T-cell (primary cell): ENCODE measurements at regions not wholly inside any gene's neighbourhood (a gene's known extent, or its start where the extent isn't known, plus 50 kb on each side); places are given as distances from the start of the nearest gene placed in this dataset.

Experiments used
- ATAC-seq, 4 experiments: fragments of 200-7000 bp in 3 of 4; fragments of 150-1000 bp in 1 of 4; cut with Tn5 transposase; replicated peaks in 1 of 4; 1 replicate in 3 of 4; 2 replicates in 1 of 4; pipeline ENCODE4 v1.10.0; 2021; ENCODE audit warnings: moderate library complexity in 3 of 4, mild to moderate bottlenecking in 2 of 4, moderate number of reproducible peaks in 1 of 4
- CTCF ChIA-PET, 2 donors: fragments of 300-600 bp; sonication (Branson Sonifier 250); formaldehyde crosslinking; loops; one replicate each; lab custom pipeline; 2022; ENCODE audit warnings: antibody characterized with exemption in 2 of 2; lab: Charles Lee
- POLR2A ChIA-PET, 2 donors: fragments of 300-600 bp; sonication (Branson Sonifier 250); formaldehyde crosslinking; loops; one replicate each; lab custom pipeline; 2022; ENCODE audit warnings: antibody characterized with exemption in 2 of 2; lab: Charles Lee
- DNase-seq, 35 experiments: peaks; one replicate each; pipeline versions ENCODE4 v3.0.0 to v3.0.0-alpha.2; 2013 to 2023
- H3K27ac ChIP-seq: one replicate; pipeline ENCODE4 v1.5.1; 2013; ENCODE audit warnings: low read length
- H3K27me3 ChIP-seq, 2 experiments: replicated peaks in 1 of 2; 1 replicate in 1 of 2; 2 replicates in 1 of 2; pipeline versions ENCODE4 v1.6.1 to v1.7.0; 2013; ENCODE audit warnings: low read length in 1 of 2, mixed read lengths in 1 of 2; ENCODE audit not compliant: control insufficient read depth in 2 of 2, insufficient read depth in 2 of 2; ENCODE audit errors: extremely low read depth in 1 of 2
- H3K36me3 ChIP-seq, 2 donors: 1 replicate in 1 of 2; 2 replicates in 1 of 2; pipeline versions ENCODE4 v1.6.1 to v1.7.0; 2013; ENCODE audit warnings: low read length in 1 of 2; ENCODE audit not compliant: control insufficient read depth in 2 of 2, insufficient read depth in 1 of 2; ENCODE audit errors: extremely low read depth in 1 of 2
- H3K4me1 ChIP-seq, 2 experiments: 1 replicate in 1 of 2; 2 replicates in 1 of 2; pipeline versions ENCODE4 v1.6.1 to v1.7.0; 2013; ENCODE audit warnings: low read length in 2 of 2, mixed read lengths in 1 of 2; ENCODE audit not compliant: insufficient read depth in 2 of 2, control insufficient read depth in 1 of 2; ENCODE audit errors: extremely low read depth in 1 of 2
- H3K4me3 ChIP-seq, 2 donors: 1 replicate in 1 of 2; 2 replicates in 1 of 2; pipeline versions ENCODE4 v1.5.1 to v1.7.0; 2013; ENCODE audit warnings: mild to moderate bottlenecking in 2 of 2, low read length in 1 of 2, moderate library complexity in 1 of 2; ENCODE audit not compliant: control insufficient read depth in 1 of 2; ENCODE audit errors: extremely low read depth in 1 of 2
- H3K9me3 ChIP-seq: 2 replicates; pipeline ENCODE4 v1.7.0; 2013
- H3K27ac Mint-ChIP-seq, 2 donors: one replicate each; pipeline ENCODE4 v1.8.0; 2020 to 2021; ENCODE audit warnings: mild to moderate bottlenecking in 2 of 2, mixed read lengths in 2 of 2
- H3K27me3 Mint-ChIP-seq, 2 donors: one replicate each; pipeline ENCODE4 v1.8.0; 2021 to 2022; ENCODE audit warnings: mixed read lengths in 2 of 2
- H3K36me3 Mint-ChIP-seq: one replicate; pipeline ENCODE4 v1.8.0; 2021; ENCODE audit warnings: mixed read lengths
- H3K4me1 Mint-ChIP-seq, 3 donors: one replicate each; pipeline ENCODE4 v1.8.0; 2020 to 2022; ENCODE audit warnings: mixed read lengths in 3 of 3, mild to moderate bottlenecking in 1 of 3
- H3K4me3 Mint-ChIP-seq, 3 donors: one replicate each; pipeline ENCODE4 v1.8.0; 2020 to 2022; ENCODE audit warnings: mild to moderate bottlenecking in 3 of 3, mixed read lengths in 3 of 3, moderate library complexity in 3 of 3
- H3K9me3 Mint-ChIP-seq, 3 donors: one replicate each; pipeline ENCODE4 v1.8.0; 2020 to 2022; ENCODE audit warnings: mixed read lengths in 3 of 3
- WGBS: methylation state at CpG from one replicate; pipeline ENCODE4 v1.1.5; 2013; ENCODE audit warnings: missing lambda C conversion rate; ENCODE audit not compliant: insufficient coverage; 5-methylcytosine and 5-hydroxymethylcytosine counted together

DNA sequence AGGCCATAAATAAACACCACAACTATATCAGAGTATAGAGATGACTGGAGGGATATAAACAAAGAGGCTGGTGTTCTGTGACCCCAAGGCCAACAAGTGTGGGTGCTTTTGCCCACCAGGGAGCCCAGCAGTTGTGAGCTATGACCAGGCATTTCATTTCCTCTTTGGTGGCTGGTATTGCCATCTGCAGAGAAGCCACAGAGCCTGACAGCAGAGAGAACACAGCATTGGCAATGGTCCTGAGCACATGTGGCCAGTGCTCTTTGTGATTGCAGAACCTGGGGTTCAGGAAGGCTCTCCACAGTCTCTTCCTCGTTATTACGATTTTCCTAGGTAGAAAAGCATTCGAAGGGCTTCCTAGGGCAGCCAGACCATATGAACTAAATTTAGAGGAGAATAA lies 112.3 kb downstream of the TM2D1 start:
- ChIA-PET POLR2A (no interaction called here), CTCF (no interaction called here)
- H3K36me3 Mint-ChIP-seq = no peaks in the 10 kb centered on the region
- no peak for ATAC-seq
- DNase-seq = no peak
- no peaks in the 10 kb centered on the region for H3K9me3 Mint-ChIP-seq
- WGBS = no CpG with 5 or more reads among the region's 3 CpGs
- no peaks in the 10 kb centered on the region for H3K4me1 ChIP-seq
- H3K27me3 Mint-ChIP-seq = peaks cover 2 to 3% of the 10 kb centered on the region in 2 donors
- H3K27ac Mint-ChIP-seq = no peak overlapping the region
- no peak overlapping the region for H3K4me3 Mint-ChIP-seq
- H3K27me3 ChIP-seq = peaks cover 0 to 12% of the 10 kb centered on the region in 2 experiments
- no peaks in the 10 kb centered on the region for H3K4me1 Mint-ChIP-seq
- no peak overlapping the region for H3K4me3 ChIP-seq
- no peaks in the 10 kb centered on the region for H3K9me3 ChIP-seq
- H3K27ac ChIP-seq = no peak overlapping the region
- H3K36me3 ChIP-seq = no peaks in the 10 kb centered on the region

DNA sequence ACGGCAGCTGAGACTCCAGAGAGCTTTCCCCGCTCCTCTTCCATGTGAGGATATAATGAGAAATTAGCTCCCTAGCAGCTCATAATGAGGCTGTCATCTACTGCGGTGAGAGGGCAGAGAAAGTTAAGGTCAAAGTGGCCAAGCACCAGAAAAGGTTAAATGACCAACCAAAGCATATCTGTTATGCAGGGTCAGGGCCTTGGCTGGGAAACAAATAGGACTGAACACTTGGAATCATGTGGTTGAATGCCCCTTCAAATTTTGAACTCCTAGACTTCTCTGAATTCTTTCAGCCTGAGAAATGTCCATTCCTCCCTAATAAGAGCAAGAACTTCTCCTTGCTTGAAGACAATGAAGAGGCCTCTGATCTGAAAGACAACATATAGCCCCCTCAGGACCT lies 115.9 kb downstream of the TM2D1 start:
- Mint-ChIP-seq H3K4me1 (no peaks in the 10 kb centered on the region), H3K36me3 (no peaks in the 10 kb centered on the region), H3K27me3 (peaks cover 2 to 4% of the 10 kb centered on the region in 2 donors), H3K27ac (no peak overlapping the region), H3K9me3 (no peaks in the 10 kb centered on the region), H3K4me3 (no peak overlapping the region)
- Histone ChIP-seq H3K27me3 (peaks cover 0 to 8% of the 10 kb centered on the region in 2 experiments), H3K27ac (no peak overlapping the region), H3K9me3 (no peaks in the 10 kb centered on the region), H3K4me1 (no peaks in the 10 kb centered on the region), H3K36me3 (no peaks in the 10 kb centered on the region), H3K4me3 (no peak overlapping the region)
- ChIA-PET POLR2A (no interaction called here), CTCF (no interaction called here)
- WGBS = 60% methylated on average over 1 of the region's 3 CpGs
- ATAC-seq (no peak), DNase-seq (no peak)

DNA sequence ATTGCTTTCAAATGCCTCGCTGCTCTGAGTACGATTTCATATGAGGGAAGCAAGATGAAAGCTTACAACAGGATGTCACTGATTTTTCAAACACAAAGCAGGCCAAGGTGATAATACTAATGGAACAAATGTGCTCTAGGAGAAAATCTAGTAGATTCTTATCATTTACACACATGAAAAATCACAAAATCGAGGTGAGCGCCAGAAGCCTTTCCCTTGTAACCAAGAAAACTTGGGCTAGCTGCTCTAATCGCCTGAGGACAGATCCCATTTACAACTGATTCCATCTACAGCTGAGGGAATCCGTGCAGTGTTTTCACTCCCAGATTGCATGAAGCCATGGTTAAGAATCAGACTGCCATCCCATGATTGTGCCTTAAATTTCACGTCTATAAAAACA lies 117.5 kb downstream of the TM2D1 start:
- H3K4me1 ChIP-seq = no peaks in the 10 kb centered on the region
- whole genome bisulfite sequencing = 83% methylated on average over 2 of the region's 7 CpGs
- POLR2A ChIA-PET = no interaction called here
- ATAC-seq (no peak), DNase-seq (no peak)
- Mint-ChIP-seq H3K4me1 (no peaks in the 10 kb centered on the region), H3K4me3 (no peak overlapping the region), H3K27ac (no peak overlapping the region), H3K27me3 (peaks cover 2 to 4% of the 10 kb centered on the region in 2 donors), H3K9me3 (no peaks in the 10 kb centered on the region), H3K36me3 (no peaks in the 10 kb centered on the region)
- H3K27me3 ChIP-seq = peaks cover 0 to 5% of the 10 kb centered on the region in 2 experiments
- CTCF ChIA-PET = no interaction called here
- no peak overlapping the region for H3K27ac ChIP-seq
- no peak overlapping the region for H3K4me3 ChIP-seq
- no peaks in the 10 kb centered on the region for H3K36me3 ChIP-seq
- no peaks in the 10 kb centered on the region for H3K9me3 ChIP-seq

DNA sequence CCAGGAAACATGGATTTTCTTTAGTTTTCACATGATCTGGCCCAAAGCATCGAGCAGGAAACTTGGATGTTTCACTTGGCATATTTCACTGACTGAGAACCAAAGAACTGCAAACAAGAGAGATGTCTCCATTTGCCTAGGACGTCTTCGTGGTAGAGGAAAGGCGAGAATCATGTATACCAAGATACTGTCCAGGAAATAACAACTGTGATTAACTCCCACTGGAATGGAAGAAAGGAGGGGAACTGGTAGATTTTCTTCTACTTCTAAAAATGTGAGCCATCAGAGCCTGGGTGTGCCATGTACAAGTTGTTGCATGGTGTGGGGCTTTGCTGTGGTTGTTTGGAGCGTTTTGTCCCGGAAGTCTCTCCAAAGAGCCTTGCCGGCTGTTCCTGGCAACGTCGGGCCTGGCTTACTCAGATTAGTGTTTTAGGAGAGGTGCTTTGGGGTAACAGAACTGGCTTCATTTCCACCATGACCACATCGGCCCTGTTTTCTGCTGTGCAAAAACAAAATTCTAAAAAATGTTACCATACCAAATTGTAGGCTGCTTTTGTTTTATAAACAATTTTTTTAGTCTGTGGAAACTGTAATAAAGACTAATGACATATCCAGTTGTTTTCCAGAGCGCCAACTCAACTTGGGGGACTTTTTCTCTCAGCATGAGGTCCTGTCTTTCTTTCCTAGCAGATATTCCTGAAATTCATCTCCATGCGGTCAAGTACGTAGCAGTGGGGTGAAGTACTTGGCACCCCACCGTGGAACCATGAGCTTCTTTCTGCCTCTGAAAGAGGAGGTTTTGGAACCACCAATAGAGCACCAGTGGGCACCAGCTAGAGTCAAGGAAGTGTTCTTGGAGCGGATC lies 118.3 kb downstream of the TM2D1 start:
- Mint-ChIP-seq H3K4me1 (no peaks in the 10 kb centered on the region), H3K27ac (no peak overlapping the region), H3K36me3 (no peaks in the 10 kb centered on the region), H3K4me3 (no peak overlapping the region), H3K27me3 (peaks cover 2 to 4% of the 10 kb centered on the region in 2 donors), H3K9me3 (no peaks in the 10 kb centered on the region)
- no peak for ATAC-seq
- Histone ChIP-seq H3K36me3 (no peaks in the 10 kb centered on the region), H3K27me3 (peaks cover 0 to under 1% of the 10 kb centered on the region in 2 experiments), H3K9me3 (no peaks in the 10 kb centered on the region), H3K4me1 (no peaks in the 10 kb centered on the region), H3K4me3 (no peak overlapping the region), H3K27ac (no peak overlapping the region)
- no peak for DNase-seq
- 68% methylated on average over 5 of the region's 15 CpGs for WGBS
- ChIA-PET CTCF (no interaction called here), POLR2A (no interaction called here)

DNA sequence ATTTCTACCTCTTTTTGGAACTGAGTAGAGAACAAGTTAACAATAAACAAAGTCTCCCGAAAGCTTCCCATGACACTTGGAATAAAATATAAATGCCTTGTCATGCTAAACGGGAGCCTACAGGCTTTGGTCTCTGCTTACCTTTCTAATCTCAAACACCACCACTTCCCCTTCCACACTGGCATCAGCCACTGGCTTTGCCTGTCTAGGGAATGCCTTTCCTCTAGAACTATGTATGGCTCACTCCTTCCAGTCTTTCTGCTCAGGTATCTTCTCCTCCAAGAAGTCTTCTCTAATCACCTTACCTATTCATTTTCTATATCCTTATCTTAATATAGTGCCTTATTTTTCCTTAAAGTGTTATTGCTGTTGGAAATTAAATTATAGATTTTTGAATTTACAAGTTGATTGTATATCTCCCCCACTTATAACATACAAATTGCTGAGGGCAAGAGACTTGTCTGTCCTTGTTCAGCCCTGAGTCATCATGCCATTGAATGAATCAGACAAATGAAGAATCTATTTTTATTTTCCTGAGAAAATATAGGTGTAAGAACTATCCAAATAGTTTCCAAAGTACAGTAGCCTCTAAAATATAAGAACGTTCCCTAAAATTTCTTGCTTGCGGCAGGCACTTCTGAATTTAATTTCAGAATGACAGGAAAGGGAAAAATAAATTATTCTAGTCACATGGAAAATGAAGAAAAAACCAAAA lies 119.2 kb downstream of the TM2D1 start:
- DNase-seq (no peak), ATAC-seq (no peak)
- H3K36me3 Mint-ChIP-seq = no peaks in the 10 kb centered on the region
- H3K27ac ChIP-seq = no peak overlapping the region
- no peaks in the 10 kb centered on the region for H3K9me3 Mint-ChIP-seq
- peaks cover 2 to 4% of the 10 kb centered on the region in 2 donors for H3K27me3 Mint-ChIP-seq
- CTCF ChIA-PET = no interaction called here
- no peak overlapping the region for H3K27ac Mint-ChIP-seq
- H3K4me1 Mint-ChIP-seq = no peaks in the 10 kb centered on the region
- H3K36me3 ChIP-seq = no peaks in the 10 kb centered on the region
- H3K4me3 Mint-ChIP-seq = no peak overlapping the region
- no peaks in the 10 kb centered on the region for H3K4me1 ChIP-seq
- WGBS = 25% methylated on average over 1 of the region's 4 CpGs
- H3K27me3 ChIP-seq = no peaks in the 10 kb centered on the region
- no peaks in the 10 kb centered on the region for H3K9me3 ChIP-seq
- H3K4me3 ChIP-seq = no peak overlapping the region
- POLR2A ChIA-PET = no interaction called here

DNA sequence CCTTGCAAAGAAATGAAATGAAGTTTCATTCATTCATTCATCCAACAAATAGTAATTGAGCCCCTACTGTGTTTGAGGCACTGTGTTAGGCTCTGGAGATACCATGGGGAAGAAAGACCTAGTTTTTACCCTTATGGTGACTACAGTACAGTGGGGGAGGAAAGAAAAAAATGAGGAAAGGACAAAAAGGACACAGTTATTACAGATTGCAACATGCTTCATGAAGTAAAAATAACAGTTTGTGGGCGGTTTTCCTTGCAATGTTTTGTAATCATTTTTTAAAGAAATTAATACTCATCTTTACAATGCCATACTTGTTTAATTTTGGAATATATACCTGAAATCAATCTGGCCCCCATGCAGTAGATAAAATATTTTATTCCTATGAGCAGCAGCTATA lies 120.3 kb downstream of the TM2D1 start:
- Mint-ChIP-seq H3K27me3 (peaks cover 2 to 4% of the 10 kb centered on the region in 2 donors), H3K4me3 (no peak overlapping the region), H3K4me1 (no peaks in the 10 kb centered on the region), H3K27ac (no peak overlapping the region), H3K9me3 (no peaks in the 10 kb centered on the region), H3K36me3 (no peaks in the 10 kb centered on the region)
- H3K27me3 ChIP-seq = no peaks in the 10 kb centered on the region
- ChIA-PET CTCF (no interaction called here), POLR2A (no interaction called here)
- H3K36me3 ChIP-seq = no peaks in the 10 kb centered on the region
- ATAC-seq (no peak), DNase-seq (no peak)
- H3K27ac ChIP-seq = no peak overlapping the region
- H3K4me3 ChIP-seq = no peak overlapping the region
- H3K9me3 ChIP-seq = no peaks in the 10 kb centered on the region
- H3K4me1 ChIP-seq = no peaks in the 10 kb centered on the region
- WGBS = no CpG with 5 or more reads among the region's 1 CpG
